ENCODE measurements at regions not wholly inside any gene's neighbourhood (a gene's known extent, or its start where the extent isn't known, plus 50 kb on each side); places are given as distances from the start of the nearest gene placed in this dataset.
A peak's percentile ranks its signal among the peaks of the same experiment; 100 is the strongest.

DNA sequence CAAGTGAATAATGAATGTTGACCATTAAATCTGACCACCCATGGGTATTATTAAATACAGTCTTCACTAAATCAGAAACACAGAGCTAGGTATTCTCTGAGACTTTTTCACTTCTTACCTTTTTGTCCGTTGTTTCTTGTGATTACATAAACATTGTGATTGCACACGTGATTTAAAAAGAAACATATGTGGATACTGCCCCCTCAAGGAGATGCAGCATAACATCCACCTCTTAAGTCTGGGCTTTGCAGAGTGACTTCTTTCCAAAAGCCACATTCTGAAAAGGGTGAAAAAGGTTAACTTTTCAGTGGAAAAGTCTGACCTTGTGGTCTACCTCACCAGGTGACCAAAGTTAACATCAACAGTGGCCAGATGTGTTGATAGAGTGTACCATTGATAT is 185.5 kb upstream of the FAR2 start:
- H3K79me2 ChIP-seq (ENCODE audit: control insufficient read depth, insufficient read depth, low read length), result no peaks in the 10 kb centered on the region
- H2AFZ ChIP-seq (ENCODE audit: control insufficient read depth, low read depth, low read length), result no peak overlapping the region
- H3K9me3 ChIP-seq (replicated peaks; ENCODE audit: control insufficient read depth, insufficient read depth, low read length), result no peaks in the 10 kb centered on the region
- CTCF ChIA-PET, result interaction anchor here (1.0 to 1.6 kb wide), 4 partner anchors 32 to 354 kb away, joined by 3 to 4 read pairs (median 3); no protein-coding TSS in a partner anchor
- H3K36me3 ChIP-seq (ENCODE audit: control insufficient read depth in 2 of 2, insufficient read depth in 2 of 2, low read length in 1 of 2), result no peaks in the 10 kb centered on the region
- no peaks in the 10 kb centered on the region for H3K27me3 ChIP-seq (replicated peaks in 1 of 2; ENCODE audit: control insufficient read depth in 2 of 2, insufficient read depth in 2 of 2, low read length in 1 of 2)
- 3% methylated on average over 2 of the region's 2 CpGs for WGBS (ENCODE audit: insufficient coverage, insufficient replicate concordance, low lambda C conversion rate, missing lambda C conversion rate)
- no TSS peak for BruUV-seq (replicated peaks)
- no peak overlapping the region for H3K4me2 ChIP-seq (ENCODE audit: control insufficient read depth, insufficient read depth)
- DNase-seq (ENCODE audit: low read depth, low spot score), result no peak
- in situ Hi-C loops (cut with MboI), result no loop called here
- SMC1A ChIA-PET (ENCODE audit: uncharacterized antibody, unreplicated experiment), result interaction anchor here (0.7 to 1.1 kb wide), 4 partner anchors 26 to 797 kb away, joined by 3 read pairs; no protein-coding TSS in a partner anchor
- RAD21 ChIA-PET (ENCODE audit: unreplicated experiment), result no interaction called here
- intact Hi-C loops (cut with micrococcal nuclease; ENCODE audit: unreplicated experiment), result no loop called here
- FAIRE-seq, result no peak
- POLR2A ChIA-PET, result interaction anchor here (0.7 kb wide), 1 partner anchor 1462 kb away, joined by 3 read pairs; no protein-coding TSS in a partner anchor
- no peaks in the 10 kb centered on the region for H3K4me1 ChIP-seq (ENCODE audit: control insufficient read depth, insufficient read depth, low read length)
- H3K27ac ChIP-seq (ENCODE audit: control insufficient read depth, insufficient read depth), result no peak overlapping the region
- no peak overlapping the region for H3K9ac ChIP-seq (ENCODE audit: control insufficient read depth, insufficient read depth, low read length)
- no peak overlapping the region for H3K4me3 ChIP-seq
- no peaks in the 10 kb centered on the region for H4K20me1 ChIP-seq (ENCODE audit: control insufficient read depth, insufficient read depth)
- peak; percentile 68 for ATAC-seq
- TF ChIP-seq, protein P1, sequence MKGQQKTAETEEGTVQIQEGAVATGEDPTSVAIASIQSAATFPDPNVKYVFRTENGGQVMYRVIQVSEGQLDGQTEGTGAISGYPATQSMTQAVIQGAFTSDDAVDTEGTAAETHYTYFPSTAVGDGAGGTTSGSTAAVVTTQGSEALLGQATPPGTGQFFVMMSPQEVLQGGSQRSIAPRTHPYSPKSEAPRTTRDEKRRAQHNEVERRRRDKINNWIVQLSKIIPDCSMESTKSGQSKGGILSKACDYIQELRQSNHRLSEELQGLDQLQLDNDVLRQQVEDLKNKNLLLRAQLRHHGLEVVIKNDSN (IDR thresholded peaks at IDR 0.05; ENCODE audit: borderline replicate concordance, extremely low read length, insufficient read depth, low read depth, low read length), result no peak
- TF ChIP-seq SUPT20H (IDR thresholded peaks at IDR 0.05; ENCODE audit: borderline replicate concordance, control insufficient read depth, low read depth, low read length), result no peak
- TF ChIP-seq BRCA1 (IDR thresholded peaks at IDR 0.05; ENCODE audit: low read depth, low read length), result no peak
- TF ChIP-seq RAD51 (IDR thresholded peaks at IDR 0.05), result peak; percentile 38; the same call in 1 of the 2 replicates
- TF ChIP-seq TAF1 (IDR thresholded peaks at IDR 0.05; ENCODE audit: borderline replicate concordance, low read depth, low read length), result no peak
- no peak for TF ChIP-seq NFYB (IDR thresholded peaks at IDR 0.05; ENCODE audit: insufficient read depth, low read depth, low read length)
- TF ChIP-seq, protein P2, sequence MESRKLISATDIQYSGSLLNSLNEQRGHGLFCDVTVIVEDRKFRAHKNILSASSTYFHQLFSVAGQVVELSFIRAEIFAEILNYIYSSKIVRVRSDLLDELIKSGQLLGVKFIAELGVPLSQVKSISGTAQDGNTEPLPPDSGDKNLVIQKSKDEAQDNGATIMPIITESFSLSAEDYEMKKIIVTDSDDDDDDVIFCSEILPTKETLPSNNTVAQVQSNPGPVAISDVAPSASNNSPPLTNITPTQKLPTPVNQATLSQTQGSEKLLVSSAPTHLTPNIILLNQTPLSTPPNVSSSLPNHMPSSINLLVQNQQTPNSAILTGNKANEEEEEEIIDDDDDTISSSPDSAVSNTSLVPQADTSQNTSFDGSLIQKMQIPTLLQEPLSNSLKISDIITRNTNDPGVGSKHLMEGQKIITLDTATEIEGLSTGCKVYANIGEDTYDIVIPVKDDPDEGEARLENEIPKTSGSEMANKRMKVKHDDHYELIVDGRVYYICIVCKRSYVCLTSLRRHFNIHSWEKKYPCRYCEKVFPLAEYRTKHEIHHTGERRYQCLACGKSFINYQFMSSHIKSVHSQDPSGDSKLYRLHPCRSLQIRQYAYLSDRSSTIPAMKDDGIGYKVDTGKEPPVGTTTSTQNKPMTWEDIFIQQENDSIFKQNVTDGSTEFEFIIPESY (IDR thresholded peaks at IDR 0.05), result no peak
- no peak for TF ChIP-seq NBN (IDR thresholded peaks at IDR 0.05)
- TF ChIP-seq EGR1 (IDR thresholded peaks at IDR 0.05; ENCODE audit: borderline replicate concordance in 1 of 2, low read depth in 2 of 2, low read length in 2 of 2), result no peak
- TF ChIP-seq RB1 (IDR thresholded peaks at IDR 0.05; ENCODE audit: borderline replicate concordance), result no peak
- TF ChIP-seq HCFC1 (IDR thresholded peaks at IDR 0.05; ENCODE audit: low read length), result no peak
- no peak for TF ChIP-seq PAX5 (IDR thresholded peaks at IDR 0.05; ENCODE audit: borderline replicate concordance, low read depth, low read length)
- TF ChIP-seq SIX5 (IDR thresholded peaks at IDR 0.05; ENCODE audit: low read depth, low read length, severe bottlenecking), result no peak
- no peak for TF ChIP-seq TBL1XR1 (IDR thresholded peaks at IDR 0.05; ENCODE audit: low read depth, low read length)
- TF ChIP-seq, protein P3, sequence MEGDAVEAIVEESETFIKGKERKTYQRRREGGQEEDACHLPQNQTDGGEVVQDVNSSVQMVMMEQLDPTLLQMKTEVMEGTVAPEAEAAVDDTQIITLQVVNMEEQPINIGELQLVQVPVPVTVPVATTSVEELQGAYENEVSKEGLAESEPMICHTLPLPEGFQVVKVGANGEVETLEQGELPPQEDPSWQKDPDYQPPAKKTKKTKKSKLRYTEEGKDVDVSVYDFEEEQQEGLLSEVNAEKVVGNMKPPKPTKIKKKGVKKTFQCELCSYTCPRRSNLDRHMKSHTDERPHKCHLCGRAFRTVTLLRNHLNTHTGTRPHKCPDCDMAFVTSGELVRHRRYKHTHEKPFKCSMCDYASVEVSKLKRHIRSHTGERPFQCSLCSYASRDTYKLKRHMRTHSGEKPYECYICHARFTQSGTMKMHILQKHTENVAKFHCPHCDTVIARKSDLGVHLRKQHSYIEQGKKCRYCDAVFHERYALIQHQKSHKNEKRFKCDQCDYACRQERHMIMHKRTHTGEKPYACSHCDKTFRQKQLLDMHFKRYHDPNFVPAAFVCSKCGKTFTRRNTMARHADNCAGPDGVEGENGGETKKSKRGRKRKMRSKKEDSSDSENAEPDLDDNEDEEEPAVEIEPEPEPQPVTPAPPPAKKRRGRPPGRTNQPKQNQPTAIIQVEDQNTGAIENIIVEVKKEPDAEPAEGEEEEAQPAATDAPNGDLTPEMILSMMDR (IDR thresholded peaks at IDR 0.05 in 2 of 3, conservative IDR thresholded peaks at IDR 0.05 in 1 of 3; ENCODE audit: control insufficient read depth in 2 of 3, extremely low read depth in 1 of 3, insufficient read depth in 1 of 3, low read depth in 3 of 3, low read length in 3 of 3), result peak in 1 of 3 experiments; percentile 12; a peak in 1 of 6 replicates
- no peak for TF ChIP-seq JUNB (IDR thresholded peaks at IDR 0.05)
- no peak for TF ChIP-seq ZNF274 (IDR thresholded peaks at IDR 0.05; ENCODE audit: insufficient read depth, insufficient read length)
- TF ChIP-seq BHLHE40 (IDR thresholded peaks at IDR 0.05; ENCODE audit: borderline replicate concordance in 1 of 2, low read depth in 2 of 2, low read length in 1 of 2), result no peak
- TF ChIP-seq RAD21 (IDR thresholded peaks at IDR 0.05; ENCODE audit: insufficient read depth, low read depth, low read length), result peak; percentile 40; the same call in 1 of the 2 replicates
